GM12878 (cell line): ENCODE measurements at regions not wholly inside any gene's neighbourhood (a gene's known extent, or its start where the extent isn't known, plus 50 kb on each side); places are given as distances from the start of the nearest gene placed in this dataset.

Experiments used
- ATAC-seq: fragments of 200-7000 bp; cut with Tn5 transposase; 3 replicates; pipeline ENCODE4 v1.9.1; 2020; ENCODE audit warnings: mild to moderate bottlenecking, moderate library complexity
- BruUV-seq: library from RNA; stranded (reverse); fragments of 400-500 nt; replicated peaks from 2 replicates; lab custom pipeline; 2021; lab: Mats Ljungman, UMichigan
- CTCF ChIA-PET: fragments of 300-600 bp; sonication (Branson Sonifier 250); formaldehyde crosslinking; extraction: SDS; loops from one replicate; lab custom pipeline; 2021; ENCODE audit warnings: inconsistent platforms; lab: Yijun Ruan, JAX
- POLR2A ChIA-PET: fragments of 350-600 bp; formaldehyde crosslinking; extraction: SDS; loops from one replicate; lab custom pipeline; 2021; ENCODE audit warnings: inconsistent platforms; lab: Charles Lee
- RAD21 ChIA-PET: fragments of 300-600 bp; sonication (Branson Sonifier 250); formaldehyde crosslinking; loops from one replicate; lab custom pipeline; 2023; ENCODE audit warnings: antibody characterized with exemption; ENCODE audit not compliant: unreplicated experiment; lab: Charles Lee
- SMC1A ChIA-PET: fragments of 300-600 bp; sonication (Branson Sonifier 250); formaldehyde crosslinking; loops from one replicate; lab custom pipeline; 2023; ENCODE audit not compliant: unreplicated experiment, uncharacterized antibody; lab: Charles Lee
- DNase-seq: peaks from one replicate; pipeline ENCODE4 v3.0.0-alpha.2; 2011; ENCODE audit warnings: low read depth, low spot score
- FAIRE-seq: peaks from 3 replicates; lab custom pipeline; 2011; peaks lifted over from hg19 to GRCh38; lab: Jason Lieb, UNC
- H2AFZ ChIP-seq: 2 replicates; pipeline ENCODE4 v1.6.0; 2011; ENCODE audit warnings: low read depth, low read length, control low read depth; ENCODE audit not compliant: control insufficient read depth
- H3K27ac ChIP-seq: 2 replicates; pipeline ENCODE4 v1.5.1; 2011; ENCODE audit warnings: control low read depth; ENCODE audit not compliant: control insufficient read depth, insufficient read depth
- H3K27me3 ChIP-seq, 2 experiments: replicated peaks in 1 of 2; 2 replicates each; pipeline versions ENCODE4 v1.6.0 to v1.6.1; 2011; ENCODE audit warnings: low read length in 1 of 2; ENCODE audit not compliant: control insufficient read depth in 2 of 2, insufficient read depth in 2 of 2
- H3K36me3 ChIP-seq, 2 experiments: 2 replicates each; pipeline ENCODE4 v1.5.1; 2011; ENCODE audit warnings: low read length in 1 of 2; ENCODE audit not compliant: control insufficient read depth in 2 of 2, insufficient read depth in 2 of 2
- H3K4me1 ChIP-seq: 2 replicates; pipeline ENCODE4 v1.6.1; 2011; ENCODE audit warnings: mild to moderate bottlenecking, low read length, moderate library complexity, mixed read lengths; ENCODE audit not compliant: control insufficient read depth, insufficient read depth
- H3K4me2 ChIP-seq: 2 replicates; pipeline ENCODE4 v1.6.0; 2011; ENCODE audit warnings: control low read depth; ENCODE audit not compliant: control insufficient read depth, insufficient read depth
- H3K4me3 ChIP-seq: fragments of 200-600 bp; sonication (generic); 2 replicates; pipeline ENCODE4 v1.5.1; 2016
- H3K79me2 ChIP-seq: 2 replicates; pipeline ENCODE4 v1.6.0; 2011; ENCODE audit warnings: low read length; ENCODE audit not compliant: control insufficient read depth, insufficient read depth
- H3K9ac ChIP-seq: 2 replicates; pipeline ENCODE4 v1.8.0; 2011; ENCODE audit warnings: low read length, control low read depth, mixed read lengths; ENCODE audit not compliant: control insufficient read depth, insufficient read depth
- H3K9me3 ChIP-seq: replicated peaks from 3 replicates; pipeline ENCODE4 v1.5.1; 2011; ENCODE audit warnings: mild to moderate bottlenecking, low read length; ENCODE audit not compliant: control insufficient read depth, insufficient read depth
- H4K20me1 ChIP-seq: 2 replicates; pipeline ENCODE4 v1.6.0; 2011; ENCODE audit not compliant: control insufficient read depth, insufficient read depth
- ATF7 ChIP-seq: fragments of 450-650 bp; IDR thresholded peaks from 2 replicates; pipeline ENCODE4 v1.6.1; 2016; ENCODE audit warnings: low read depth, mild to moderate bottlenecking
- CREB1 ChIP-seq: IDR thresholded peaks from 2 replicates; pipeline ENCODE4 v1.6.1; 2012; ENCODE audit warnings: low read depth, mild to moderate bottlenecking, inconsistent platforms
- DPF2 ChIP-seq: fragments of 450-650 bp; IDR thresholded peaks from 2 replicates; pipeline ENCODE4 v1.6.1; 2017; ENCODE audit warnings: mild to moderate bottlenecking
- FOXK2 ChIP-seq: fragments of 450-650 bp; IDR thresholded peaks from 2 replicates; pipeline ENCODE4 v1.6.1; 2017; ENCODE audit warnings: mild to moderate bottlenecking, moderate library complexity
- KLF5 ChIP-seq: fragments of 450-650 bp; IDR thresholded peaks from 2 replicates; pipeline ENCODE4 v1.6.1; 2014; ENCODE audit warnings: mild to moderate bottlenecking; ENCODE audit not compliant: partially characterized antibody
- RAD51 ChIP-seq: fragments of 450-650 bp; IDR thresholded peaks from 2 replicates; pipeline ENCODE4 v1.6.1; 2016; ENCODE audit warnings: moderate library complexity, mild to moderate bottlenecking, inconsistent platforms
- TCF7 ChIP-seq: IDR thresholded peaks from 2 replicates; pipeline ENCODE4 v1.6.1; 2014; ENCODE audit warnings: antibody characterized with exemption, borderline replicate concordance
- WGBS: methylation state at CpG from one replicate; pipeline ENCODE4 v1.1.6; 2016; ENCODE audit warnings: low lambda C conversion rate; ENCODE audit not compliant: insufficient replicate concordance, insufficient coverage; ENCODE audit errors: missing lambda C conversion rate; 5-methylcytosine and 5-hydroxymethylcytosine counted together
- in situ Hi-C: fragments of 300-500 bp; cut with MboI; formaldehyde crosslinking; loops from 9 replicates; pipeline ENCODE4 v1.14.3; 2018; ENCODE audit warnings: mixed read lengths
- intact Hi-C: fragments of 100-400 bp; cut with micrococcal nuclease; formaldehyde crosslinking; loops from one replicate; pipeline ENCODE4 v1.14.2; 2022; ENCODE audit not compliant: unreplicated experiment
- TF ChIP-seq, protein P1 (sequence below): IDR thresholded peaks from 2 replicates; pipeline ENCODE4 v1.6.1; 2011; ENCODE audit warnings: borderline replicate concordance, low read depth, mild to moderate bottlenecking, moderate library complexity, low read length; ENCODE audit not compliant: insufficient read depth, poor library complexity, severe bottlenecking
- TF ChIP-seq, protein P2 (sequence below): fragments of 450-650 bp; formaldehyde crosslinking; IDR thresholded peaks from 2 replicates; pipeline ENCODE4 v1.5.0; 2022; ENCODE audit warnings: mild to moderate bottlenecking, missing genetic modification characterization
- TF ChIP-seq, protein P3 (sequence below): fragments of 450-650 bp; IDR thresholded peaks from 2 replicates; pipeline ENCODE4 v1.6.1; 2017; ENCODE audit warnings: low read depth, mild to moderate bottlenecking, moderate library complexity

DNA sequence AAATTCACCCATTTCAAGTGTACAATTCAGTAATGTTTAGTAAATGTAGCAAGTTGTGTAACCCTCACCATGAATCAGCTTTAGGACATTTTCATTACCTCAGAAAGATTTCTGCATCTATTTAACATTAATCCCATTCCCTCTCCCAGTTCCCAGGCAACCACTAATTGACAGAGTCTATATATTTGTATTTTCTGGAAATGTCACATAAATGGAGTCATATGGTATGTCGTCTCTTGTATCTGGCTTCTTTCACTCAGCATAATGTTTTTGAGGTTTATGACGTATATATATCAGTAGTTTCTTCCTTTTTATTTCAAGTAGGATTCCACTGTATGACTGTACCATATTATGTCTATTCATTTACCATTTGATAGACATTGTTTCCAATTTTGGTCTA, 199.8 kb downstream of the CYB561 start:
- ChIA-PET CTCF (no interaction called here), SMC1A (no interaction called here), RAD21 (no interaction called here), POLR2A (no interaction called here)
- intact Hi-C loops = no loop called here
- Histone ChIP-seq H3K4me3 (no peak overlapping the region), H3K27ac (no peak overlapping the region), H3K27me3 (no peaks in the 10 kb centered on the region), H3K4me1 (no peaks in the 10 kb centered on the region), H3K9me3 (no peaks in the 10 kb centered on the region), H4K20me1 (no peaks in the 10 kb centered on the region), H3K36me3 (no peaks in the 10 kb centered on the region), H3K4me2 (no peak overlapping the region), H3K9ac (no peak overlapping the region), H2AFZ (no peak overlapping the region), H3K79me2 (no peaks in the 10 kb centered on the region)
- TF ChIP-seq KLF5 (no peak), TCF7 (no peak), RAD51 (no peak), FOXK2 (no peak), DPF2 (no peak), ATF7 (no peak), CREB1 (no peak)
- TF ChIP-seq, protein P1, sequence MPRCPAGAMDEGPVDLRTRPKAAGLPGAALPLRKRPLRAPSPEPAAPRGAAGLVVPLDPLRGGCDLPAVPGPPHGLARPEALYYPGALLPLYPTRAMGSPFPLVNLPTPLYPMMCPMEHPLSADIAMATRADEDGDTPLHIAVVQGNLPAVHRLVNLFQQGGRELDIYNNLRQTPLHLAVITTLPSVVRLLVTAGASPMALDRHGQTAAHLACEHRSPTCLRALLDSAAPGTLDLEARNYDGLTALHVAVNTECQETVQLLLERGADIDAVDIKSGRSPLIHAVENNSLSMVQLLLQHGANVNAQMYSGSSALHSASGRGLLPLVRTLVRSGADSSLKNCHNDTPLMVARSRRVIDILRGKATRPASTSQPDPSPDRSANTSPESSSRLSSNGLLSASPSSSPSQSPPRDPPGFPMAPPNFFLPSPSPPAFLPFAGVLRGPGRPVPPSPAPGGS = no peak
- TF ChIP-seq, protein P2, sequence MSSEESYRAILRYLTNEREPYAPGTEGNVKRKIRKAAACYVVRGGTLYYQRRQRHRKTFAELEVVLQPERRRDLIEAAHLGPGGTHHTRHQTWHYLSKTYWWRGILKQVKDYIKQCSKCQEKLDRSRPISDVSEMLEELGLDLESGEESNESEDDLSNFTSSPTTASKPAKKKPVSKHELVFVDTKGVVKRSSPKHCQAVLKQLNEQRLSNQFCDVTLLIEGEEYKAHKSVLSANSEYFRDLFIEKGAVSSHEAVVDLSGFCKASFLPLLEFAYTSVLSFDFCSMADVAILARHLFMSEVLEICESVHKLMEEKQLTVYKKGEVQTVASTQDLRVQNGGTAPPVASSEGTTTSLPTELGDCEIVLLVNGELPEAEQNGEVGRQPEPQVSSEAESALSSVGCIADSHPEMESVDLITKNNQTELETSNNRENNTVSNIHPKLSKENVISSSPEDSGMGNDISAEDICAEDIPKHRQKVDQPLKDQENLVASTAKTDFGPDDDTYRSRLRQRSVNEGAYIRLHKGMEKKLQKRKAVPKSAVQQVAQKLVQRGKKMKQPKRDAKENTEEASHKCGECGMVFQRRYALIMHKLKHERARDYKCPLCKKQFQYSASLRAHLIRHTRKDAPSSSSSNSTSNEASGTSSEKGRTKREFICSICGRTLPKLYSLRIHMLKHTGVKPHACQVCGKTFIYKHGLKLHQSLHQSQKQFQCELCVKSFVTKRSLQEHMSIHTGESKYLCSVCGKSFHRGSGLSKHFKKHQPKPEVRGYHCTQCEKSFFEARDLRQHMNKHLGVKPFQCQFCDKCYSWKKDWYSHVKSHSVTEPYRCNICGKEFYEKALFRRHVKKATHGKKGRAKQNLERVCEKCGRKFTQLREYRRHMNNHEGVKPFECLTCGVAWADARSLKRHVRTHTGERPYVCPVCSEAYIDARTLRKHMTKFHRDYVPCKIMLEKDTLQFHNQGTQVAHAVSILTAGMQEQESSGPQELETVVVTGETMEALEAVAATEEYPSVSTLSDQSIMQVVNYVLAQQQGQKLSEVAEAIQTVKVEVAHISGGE = no peak
- TF ChIP-seq, protein P3, sequence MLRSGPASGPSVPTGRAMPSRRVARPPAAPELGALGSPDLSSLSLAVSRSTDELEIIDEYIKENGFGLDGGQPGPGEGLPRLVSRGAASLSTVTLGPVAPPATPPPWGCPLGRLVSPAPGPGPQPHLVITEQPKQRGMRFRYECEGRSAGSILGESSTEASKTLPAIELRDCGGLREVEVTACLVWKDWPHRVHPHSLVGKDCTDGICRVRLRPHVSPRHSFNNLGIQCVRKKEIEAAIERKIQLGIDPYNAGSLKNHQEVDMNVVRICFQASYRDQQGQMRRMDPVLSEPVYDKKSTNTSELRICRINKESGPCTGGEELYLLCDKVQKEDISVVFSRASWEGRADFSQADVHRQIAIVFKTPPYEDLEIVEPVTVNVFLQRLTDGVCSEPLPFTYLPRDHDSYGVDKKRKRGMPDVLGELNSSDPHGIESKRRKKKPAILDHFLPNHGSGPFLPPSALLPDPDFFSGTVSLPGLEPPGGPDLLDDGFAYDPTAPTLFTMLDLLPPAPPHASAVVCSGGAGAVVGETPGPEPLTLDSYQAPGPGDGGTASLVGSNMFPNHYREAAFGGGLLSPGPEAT = no peak
- DNase-seq (no peak), ATAC-seq (no peak), FAIRE-seq (no peak)
- in situ Hi-C loops = no loop called here
- WGBS = 0% methylated on average over 2 of the region's 2 CpGs
- BruUV-seq = no TSS peak
